ENCODE measurements at regions not wholly inside any gene's neighbourhood (a gene's known extent, or its start where the extent isn't known, plus 50 kb on each side); places are given as distances from the start of the nearest gene placed in this dataset.

GRCh38 chr2:76320716-76321115, 610.0 kb upstream of the GCFC2 start:
- in situ Hi-C loops (cut with MboI; ENCODE audit: low sequenced_read_pairs in 4 of 4) (no loop called here), intact Hi-C loops (cut with DNase I; ENCODE audit: low total_unique reads) (no loop called here)
- TF ChIP-seq CTCF (IDR thresholded peaks at IDR 0.05 in 4 of 5, conservative IDR thresholded peaks at IDR 0.05 in 1 of 5) (no peak), POLR2A (IDR thresholded peaks at IDR 0.05) (no peak)
- H3K9me3 ChIP-seq, result no peaks in the 10 kb centered on the region
- ATAC-seq (no peak), DNase-seq (no peak)
- H3K27me3 ChIP-seq, result no peaks in the 10 kb centered on the region
- no peak overlapping the region for H3K4me3 ChIP-seq
- no peak overlapping the region for H3K27ac ChIP-seq
- H3K4me1 ChIP-seq, result no peaks in the 10 kb centered on the region
- H3K36me3 ChIP-seq, result no peaks in the 10 kb centered on the region

- no peak for DNase-seq
- Histone ChIP-seq H3K4me1 (no peaks in the 10 kb centered on the region), H3K4me3 (no peak overlapping the region), H3K27me3 (no peaks in the 10 kb centered on the region), H3K36me3 (no peaks in the 10 kb centered on the region), H3K27ac (no peak overlapping the region), H3K9me3 (no peaks in the 10 kb centered on the region)
- intact Hi-C loops (cut with DNase I; ENCODE audit: low total_unique reads) (no loop called here), in situ Hi-C loops (cut with MboI; ENCODE audit: low sequenced_read_pairs in 4 of 4) (no loop called here)
- no peak for ATAC-seq
- TF ChIP-seq CTCF (IDR thresholded peaks at IDR 0.05 in 4 of 5, conservative IDR thresholded peaks at IDR 0.05 in 1 of 5), result no peak
- no peak for TF ChIP-seq POLR2A (IDR thresholded peaks at IDR 0.05)
Measured at GRCh38 chr2:76318848-76319360, 608.2 kb upstream of the GCFC2 start.

- TF ChIP-seq CTCF (IDR thresholded peaks at IDR 0.05 in 4 of 5, conservative IDR thresholded peaks at IDR 0.05 in 1 of 5) (no peak), POLR2A (IDR thresholded peaks at IDR 0.05) (no peak)
- H3K4me3 ChIP-seq, result no peak overlapping the region
- DNase-seq (no peak), ATAC-seq (no peak)
- H3K36me3 ChIP-seq, result no peaks in the 10 kb centered on the region
- no peaks in the 10 kb centered on the region for H3K27me3 ChIP-seq
- intact Hi-C loops (cut with DNase I; ENCODE audit: low total_unique reads), result no loop called here
- in situ Hi-C loops (cut with MboI; ENCODE audit: low sequenced_read_pairs in 4 of 4), result no loop called here
- no peak overlapping the region for H3K27ac ChIP-seq
- no peaks in the 10 kb centered on the region for H3K9me3 ChIP-seq
- H3K4me1 ChIP-seq, result no peaks in the 10 kb centered on the region
Measured at GRCh38 chr2:76316691-76317090, 606.0 kb upstream of the GCFC2 start.

- ATAC-seq, result no peak
- Histone ChIP-seq H3K27me3 (no peaks in the 10 kb centered on the region), H3K27ac (no peak overlapping the region), H3K4me3 (no peak overlapping the region), H3K36me3 (no peaks in the 10 kb centered on the region), H3K9me3 (no peaks in the 10 kb centered on the region), H3K4me1 (no peaks in the 10 kb centered on the region)
- intact Hi-C loops (cut with DNase I; ENCODE audit: low total_unique reads), result no loop called here
- DNase-seq, result no peak
- in situ Hi-C loops (cut with MboI; ENCODE audit: low sequenced_read_pairs in 4 of 4), result no loop called here
- no peak for TF ChIP-seq CTCF (IDR thresholded peaks at IDR 0.05 in 4 of 5, conservative IDR thresholded peaks at IDR 0.05 in 1 of 5)
- no peak for TF ChIP-seq POLR2A (IDR thresholded peaks at IDR 0.05)
Measured at GRCh38 chr2:76314271-76315020, 603.7 kb upstream of the GCFC2 start.
